OCI-LY3 (cell line): ENCODE measurements at regions not wholly inside any gene's neighbourhood (a gene's known extent, or its start where the extent isn't known, plus 50 kb on each side); places are given as distances from the start of the nearest gene placed in this dataset.

Experiments used
- H2AFZ ChIP-seq: fragments of 200-600, 300-600 bp; shearing (Covaris generic); 2 replicates; pipeline ENCODE4 v1.6.0; 2014; ENCODE audit warnings: antibody characterized with exemption, low read depth, low read length
- H3K27ac ChIP-seq: fragments of 200-600, 300-600 bp; sonication (generic); 2 replicates; pipeline ENCODE4 v1.5.1; 2014; ENCODE audit warnings: mild to moderate bottlenecking, low read length, moderate library complexity, mixed read lengths
- H3K27me3 ChIP-seq: fragments of 200-600, 300-600 bp; sonication (generic); 2 replicates; pipeline ENCODE4 v1.6.1; 2014; ENCODE audit warnings: low read depth, low read length, mixed read lengths
- H3K36me3 ChIP-seq: fragments of 200-600, 300-600 bp; sonication (generic); replicated peaks from 2 replicates; pipeline ENCODE3; 2014; ENCODE audit warnings: low read depth, low read length, mixed read lengths
- H3K4me1 ChIP-seq: fragments of 300-600, 200-600 bp; sonication (generic); 2 replicates; pipeline ENCODE4 v1.6.1; 2014; ENCODE audit warnings: low read length, mixed read lengths
- H3K4me2 ChIP-seq: fragments of 200-600, 300-600 bp; sonication (generic); 2 replicates; pipeline ENCODE4 v1.6.1; 2014; ENCODE audit warnings: low read length, mixed read lengths
- H3K4me3 ChIP-seq: fragments of 300-600, 200-600 bp; sonication (generic); 2 replicates; pipeline ENCODE4 v1.5.1; 2014; ENCODE audit warnings: antibody characterized with exemption, mild to moderate bottlenecking, low read length, moderate library complexity
- H3K79me2 ChIP-seq: fragments of 300-600, 200-600 bp; shearing (Covaris generic); 2 replicates; pipeline ENCODE4 v1.6.1; 2014; ENCODE audit warnings: mild to moderate bottlenecking, low read length, mixed read lengths
- H3K9ac ChIP-seq: fragments of 300-600, 200-600 bp; shearing (Covaris generic); 2 replicates; pipeline ENCODE4 v1.6.0; 2014; ENCODE audit warnings: mild to moderate bottlenecking, low read length, moderate library complexity
- H3K9me3 ChIP-seq: fragments of 200-600, 300-600 bp; shearing (Covaris generic); 2 replicates; pipeline ENCODE4 v1.6.1; 2014; ENCODE audit warnings: low read length, mixed read lengths; ENCODE audit not compliant: insufficient read depth
- H4K20me1 ChIP-seq: fragments of 200-600, 300-600 bp; sonication (generic); 2 replicates; pipeline ENCODE4 v1.6.1; 2016; ENCODE audit warnings: low read length, mixed read lengths; ENCODE audit not compliant: insufficient read depth
- CTCF ChIP-seq: fragments of 200-600, 300-600 bp; sonication (generic); IDR thresholded peaks from 2 replicates; pipeline ENCODE4 v1.5.1; 2014; ENCODE audit warnings: antibody characterized with exemption, low read length, low read depth
- EZH2phosphoT487 ChIP-seq: fragments of 200-600 bp; shearing (Covaris generic); IDR thresholded peaks from 2 replicates; pipeline ENCODE4 v1.6.1; 2018; ENCODE audit warnings: antibody characterized with exemption, mixed run types, low read depth

DNA sequence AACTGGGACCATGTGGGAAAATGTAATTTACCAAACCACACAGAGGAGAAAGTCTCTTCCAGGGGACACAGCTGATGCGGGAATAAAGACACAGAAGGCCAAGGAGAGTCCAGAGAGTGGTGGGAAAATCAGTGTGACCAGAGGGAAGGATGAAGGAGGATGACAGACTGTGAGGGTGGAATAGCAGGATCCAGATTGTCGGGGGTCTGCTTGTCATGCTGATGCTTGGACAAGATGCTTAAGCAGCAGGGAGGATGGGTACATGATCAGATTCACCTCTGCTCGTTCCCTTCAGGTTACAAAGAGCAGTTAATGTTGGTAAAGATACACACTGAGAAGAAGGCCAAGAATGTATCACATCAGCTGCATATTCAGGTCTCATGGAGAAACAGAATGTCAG, 117.1 kb upstream of the ZNF644 start:
- Histone ChIP-seq H3K9me3 (no peaks in the 10 kb centered on the region), H3K27ac (no peak overlapping the region), H3K4me2 (no peak overlapping the region), H3K9ac (no peak overlapping the region), H3K4me1 (no peaks in the 10 kb centered on the region), H3K36me3 (no peaks in the 10 kb centered on the region), H2AFZ (no peak overlapping the region), H4K20me1 (no peaks in the 10 kb centered on the region), H3K27me3 (no peaks in the 10 kb centered on the region), H3K4me3 (no peak overlapping the region), H3K79me2 (no peaks in the 10 kb centered on the region)
- no peak for TF ChIP-seq CTCF
- TF ChIP-seq EZH2phosphoT487: no peak

GRCh38 chr1:91137173-91137852, 115.5 kb upstream of the ZNF644 start:
- H3K27me3 ChIP-seq: no peaks in the 10 kb centered on the region

GRCh38 chr1:91135799-91136198, 114.0 kb upstream of the ZNF644 start:
- H3K9me3 ChIP-seq: no peaks in the 10 kb centered on the region
- no peaks in the 10 kb centered on the region for H3K27me3 ChIP-seq
- H3K9ac ChIP-seq: no peak overlapping the region
- H3K4me1 ChIP-seq: no peaks in the 10 kb centered on the region
- TF ChIP-seq EZH2phosphoT487: no peak
- TF ChIP-seq CTCF: no peak
- H3K4me2 ChIP-seq: no peak overlapping the region
- H3K27ac ChIP-seq: no peak overlapping the region
- no peaks in the 10 kb centered on the region for H4K20me1 ChIP-seq
- no peak overlapping the region for H3K4me3 ChIP-seq
- no peaks in the 10 kb centered on the region for H3K36me3 ChIP-seq
- H2AFZ ChIP-seq: no peak overlapping the region
- H3K79me2 ChIP-seq: no peaks in the 10 kb centered on the region

More at GRCh38 chr1:91137173-91137852, 115.5 kb upstream of the ZNF644 start:
- Histone ChIP-seq H3K4me2 (no peak overlapping the region), H4K20me1 (no peaks in the 10 kb centered on the region), H3K79me2 (no peaks in the 10 kb centered on the region), H3K9ac (no peak overlapping the region), H3K4me3 (no peak overlapping the region), H3K27ac (no peak overlapping the region), H3K9me3 (no peaks in the 10 kb centered on the region), H3K4me1 (no peaks in the 10 kb centered on the region), H2AFZ (no peak overlapping the region), H3K36me3 (no peaks in the 10 kb centered on the region)
- TF ChIP-seq EZH2phosphoT487: no peak
- TF ChIP-seq CTCF: no peak

GRCh38 chr1:91133248-91133647, 111.4 kb upstream of the ZNF644 start:
- no peaks in the 10 kb centered on the region for H3K79me2 ChIP-seq
- H3K27me3 ChIP-seq: no peaks in the 10 kb centered on the region
- no peaks in the 10 kb centered on the region for H3K4me1 ChIP-seq
- H3K36me3 ChIP-seq: no peaks in the 10 kb centered on the region
- H3K4me3 ChIP-seq: no peak overlapping the region
- no peaks in the 10 kb centered on the region for H4K20me1 ChIP-seq
- no peaks in the 10 kb centered on the region for H3K9me3 ChIP-seq
- no peak overlapping the region for H3K27ac ChIP-seq
- H2AFZ ChIP-seq: no peak overlapping the region
- TF ChIP-seq EZH2phosphoT487 (no peak), CTCF (no peak)
- no peak overlapping the region for H3K9ac ChIP-seq
- H3K4me2 ChIP-seq: no peak overlapping the region
